KBM-7 (cell line): ENCODE measurements at regions not wholly inside any gene's neighbourhood (a gene's known extent, or its start where the extent isn't known, plus 50 kb on each side); places are given as distances from the start of the nearest gene placed in this dataset.

Experiments
- DNase-seq: peaks from one replicate; pipeline ENCODE4 v3.0.0-alpha.2; 2015
- in situ Hi-C: fragments of 300-500 bp; cut with MboI; formaldehyde crosslinking; loops from 2 replicates; pipeline ENCODE4 v1.14.3; 2020; ENCODE audit warnings: low sequenced_read_pairs, low pct_unique_long_range_greater_than_20kb, mixed read lengths

DNA sequence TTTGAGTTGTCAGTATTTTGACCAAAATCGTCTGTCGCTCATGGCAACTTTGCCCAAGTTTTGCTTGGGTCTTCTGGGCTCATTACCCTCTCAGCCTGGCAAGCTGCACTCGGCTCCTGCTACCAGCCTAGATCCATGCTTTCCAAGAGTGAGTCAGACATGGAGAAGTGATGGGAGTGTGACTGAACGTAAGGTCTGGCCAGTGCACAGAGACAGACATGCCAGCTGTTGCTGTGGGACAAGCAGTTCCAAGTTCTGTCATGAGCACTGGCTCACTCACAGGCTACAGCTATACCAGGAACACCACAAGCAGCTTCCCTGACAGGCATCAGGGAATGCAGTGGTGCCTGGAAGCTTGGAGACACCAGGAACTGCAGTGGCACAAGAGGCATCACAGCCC lies 338.9 kb downstream of the KDM5D start:
- no peak for DNase-seq
- in situ Hi-C loops, result no loop called here

GRCh38 chrY:19392876-19393275 lies 351.6 kb downstream of the KDM5D start:
- in situ Hi-C loops, result no loop called here
- no peak for DNase-seq

- in situ Hi-C loops, result no loop called here
- DNase-seq, result no peak
Observed at GRCh38 chrY:19391922-19392321, 352.6 kb downstream of the KDM5D start.

DNA sequence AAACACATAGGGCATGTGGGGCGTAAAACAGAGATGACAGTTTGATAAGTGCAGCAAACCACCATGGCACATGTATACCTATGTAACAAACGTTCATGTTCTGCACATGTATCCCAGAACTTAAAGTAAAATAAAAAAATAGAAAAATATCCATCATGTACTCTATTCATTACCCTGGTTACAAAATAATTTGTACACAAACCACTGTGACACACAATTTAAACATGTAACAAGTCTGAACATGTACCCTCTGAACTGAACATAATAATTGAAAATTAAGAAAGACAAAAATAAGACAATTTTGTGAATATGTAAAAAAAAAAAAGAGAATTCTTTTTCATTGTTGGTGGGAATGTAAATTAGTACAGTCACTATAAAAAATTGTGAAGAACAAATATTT lies 379.2 kb downstream of the KDM5D start:
- in situ Hi-C loops, result no loop called here
- no peak for DNase-seq

GRCh38 chrY:19357249-19357648 lies 387.3 kb downstream of the KDM5D start:
- DNase-seq, result peak; percentile 4
- in situ Hi-C loops, result no loop called here

- in situ Hi-C loops, result no loop called here
- DNase-seq, result no peak
Observed at GRCh38 chrY:19356735-19357134, 387.8 kb downstream of the KDM5D start.

GRCh38 chrY:19354857-19355173 lies 389.7 kb downstream of the KDM5D start:
- in situ Hi-C loops, result no loop called here

GRCh38 chrY:19354061-19354856 lies 390.3 kb downstream of the KDM5D start:
- no peak for DNase-seq
- in situ Hi-C loops, result no loop called here

More at GRCh38 chrY:19354857-19355173, 389.7 kb downstream of the KDM5D start:
- no peak for DNase-seq

GRCh38 chrY:19351616-19352015 lies 392.9 kb downstream of the KDM5D start:
- in situ Hi-C loops, result no loop called here
- no peak for DNase-seq

DNA sequence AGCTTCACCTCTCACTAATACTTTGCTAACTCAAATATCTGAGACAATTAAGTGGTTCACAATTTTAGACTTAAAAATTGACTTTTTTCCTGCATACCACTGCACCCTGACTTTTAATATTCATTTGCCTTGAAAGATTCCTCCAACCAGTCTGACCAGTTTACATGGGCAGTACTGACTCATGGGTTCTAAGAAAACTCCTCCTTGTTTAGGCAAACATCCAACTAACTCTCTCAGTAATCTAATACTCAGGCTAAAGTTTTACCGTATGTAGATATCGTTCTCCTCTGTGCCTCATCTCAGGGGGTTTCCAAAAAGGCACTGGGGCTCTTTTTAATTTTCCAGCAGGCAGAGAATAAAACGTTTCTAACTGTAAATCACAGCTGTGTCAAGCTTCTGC lies 422.8 kb downstream of the KDM5D start:
- DNase-seq, result no peak
- in situ Hi-C loops, result no loop called here

DNA sequence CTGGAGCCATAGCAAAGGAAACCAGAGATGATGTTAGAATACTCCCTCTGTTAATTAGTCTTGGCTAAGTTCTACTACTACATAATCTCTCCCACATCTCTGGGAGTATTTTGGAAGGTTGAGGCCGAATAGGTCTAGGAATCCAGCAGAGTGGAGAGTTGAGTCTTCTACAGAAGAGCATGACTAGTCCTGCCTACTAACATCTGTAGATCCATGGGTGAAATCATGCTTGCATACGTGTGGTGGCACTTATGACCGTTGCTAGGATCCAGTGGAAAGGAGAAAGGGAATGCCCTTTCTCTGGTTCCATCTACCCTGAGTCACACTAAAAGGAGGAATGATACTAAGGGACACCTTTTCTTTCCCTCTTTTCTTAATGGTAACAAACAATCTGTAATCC lies 425.4 kb downstream of the KDM5D start:
- in situ Hi-C loops, result no loop called here
- no peak for DNase-seq

DNA sequence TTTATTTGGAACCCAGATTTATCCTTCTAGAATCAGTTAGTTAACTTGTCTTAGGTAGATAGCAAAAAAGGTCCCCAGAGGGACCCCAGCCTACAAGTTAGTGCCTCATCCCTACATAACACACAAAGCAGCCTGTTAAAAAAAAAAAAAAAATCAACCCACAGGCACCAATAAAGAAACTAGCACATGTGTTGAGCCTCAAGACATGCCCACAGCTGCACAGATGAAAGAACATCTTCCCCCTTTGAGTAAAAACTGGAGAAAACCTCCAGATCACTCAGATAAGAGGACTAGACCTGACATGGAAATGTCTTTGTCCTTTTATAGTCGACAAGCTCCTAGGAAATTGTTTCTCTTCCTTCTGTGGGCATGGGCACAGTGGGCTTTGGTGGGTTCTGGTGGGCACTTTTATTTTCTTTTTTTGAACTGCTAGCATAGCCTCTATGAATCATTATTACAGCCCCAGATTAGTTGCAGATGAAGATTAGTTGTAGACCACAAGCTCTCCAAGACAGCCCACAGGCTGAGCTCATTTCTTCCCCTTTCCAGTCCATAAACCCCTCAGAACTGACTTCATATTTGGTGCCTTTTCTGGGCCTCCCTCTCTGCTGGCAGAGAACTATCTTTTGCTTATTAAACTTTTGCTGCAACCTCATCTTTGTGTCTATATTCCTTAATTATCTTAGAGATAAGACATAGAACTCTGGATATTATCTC lies 427.1 kb downstream of the KDM5D start:
- in situ Hi-C loops, result no loop called here
- DNase-seq, result no peak

GRCh38 chrY:19307627-19308026 lies 436.9 kb downstream of the KDM5D start:
- in situ Hi-C loops, result no loop called here
- DNase-seq, result no peak

DNA sequence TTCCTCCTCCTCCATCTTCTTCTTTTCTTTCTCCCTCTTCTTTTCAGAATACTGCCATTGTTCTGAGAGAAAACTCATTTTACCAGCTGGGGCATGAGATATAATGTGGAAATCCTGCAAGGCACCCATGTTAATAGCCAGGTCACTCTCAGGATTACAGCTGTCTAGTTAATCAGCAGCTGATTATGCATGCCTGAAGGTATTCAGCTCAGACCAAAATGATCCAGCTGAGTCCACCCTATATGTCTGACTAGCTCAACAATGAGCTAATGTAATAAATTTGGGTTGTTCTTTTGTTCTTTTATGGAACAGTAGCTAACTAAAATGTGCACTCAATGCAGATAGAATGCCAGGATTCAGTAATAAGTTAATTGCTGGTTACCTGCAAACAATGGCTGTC lies 441.4 kb downstream of the KDM5D start:
- in situ Hi-C loops, result no loop called here

DNA sequence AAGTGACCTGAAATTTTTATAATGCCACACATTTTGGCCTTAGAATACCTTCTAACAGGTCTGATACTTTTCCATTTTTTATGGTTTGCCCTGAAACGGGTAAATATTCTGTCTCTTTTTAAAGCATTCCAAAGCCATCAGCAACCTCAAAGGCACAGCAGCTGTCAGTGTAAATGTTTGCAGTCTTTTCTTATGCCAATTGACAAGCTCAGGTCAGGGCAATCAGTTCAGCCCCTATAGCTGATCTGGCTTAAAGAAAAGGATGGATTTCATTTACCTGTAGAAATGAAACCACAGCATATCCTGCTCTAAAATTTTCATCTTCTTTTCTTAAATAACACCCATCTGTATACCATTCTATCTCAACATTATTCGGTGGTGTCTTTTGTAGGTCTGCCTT lies 453.6 kb downstream of the KDM5D start:
- no peak for DNase-seq
- in situ Hi-C loops, result no loop called here

More for the DNA sequence above, 441.4 kb downstream of the KDM5D start:
- no peak for DNase-seq

DNA sequence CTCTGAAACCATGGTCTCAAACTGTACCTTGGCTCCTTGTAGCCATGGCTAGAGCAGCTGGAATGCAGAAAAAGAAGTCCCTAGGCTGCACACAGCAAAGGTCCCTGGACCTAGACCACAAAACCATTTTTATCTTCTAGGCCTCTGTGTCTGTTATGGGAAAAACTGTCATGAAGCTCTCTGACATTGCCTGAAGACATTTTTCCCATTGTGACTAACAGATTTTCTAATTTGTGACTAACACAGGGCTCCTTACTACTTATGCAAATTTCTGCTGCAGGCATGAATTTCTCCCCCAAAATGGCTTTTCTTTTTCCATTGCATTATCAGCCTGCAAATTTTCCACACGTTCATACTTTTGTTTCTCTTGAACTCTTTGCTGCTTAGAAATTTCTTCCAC lies 470.4 kb downstream of the KDM5D start:
- in situ Hi-C loops, result no loop called here
- no peak for DNase-seq

DNA sequence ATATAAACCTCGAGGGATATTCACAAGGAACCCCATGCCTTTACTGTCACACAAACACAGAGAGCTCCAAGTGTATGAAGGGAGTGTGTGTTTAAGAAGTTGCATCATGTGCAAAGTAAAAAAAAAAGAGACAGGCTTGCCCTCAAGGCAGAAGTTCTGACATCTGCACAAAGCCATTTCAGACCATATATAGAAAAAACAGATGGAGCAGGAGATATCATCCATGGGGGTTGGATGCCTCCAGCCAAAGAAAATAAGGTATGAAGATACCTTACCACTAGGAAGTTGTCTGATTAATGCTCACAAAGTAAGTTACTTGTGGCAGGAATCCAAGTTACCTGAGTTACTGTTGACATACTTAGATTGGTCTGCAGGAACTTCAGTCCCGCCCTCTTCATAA lies 476.2 kb downstream of the KDM5D start:
- in situ Hi-C loops, result no loop called here
- DNase-seq, result no peak

DNA sequence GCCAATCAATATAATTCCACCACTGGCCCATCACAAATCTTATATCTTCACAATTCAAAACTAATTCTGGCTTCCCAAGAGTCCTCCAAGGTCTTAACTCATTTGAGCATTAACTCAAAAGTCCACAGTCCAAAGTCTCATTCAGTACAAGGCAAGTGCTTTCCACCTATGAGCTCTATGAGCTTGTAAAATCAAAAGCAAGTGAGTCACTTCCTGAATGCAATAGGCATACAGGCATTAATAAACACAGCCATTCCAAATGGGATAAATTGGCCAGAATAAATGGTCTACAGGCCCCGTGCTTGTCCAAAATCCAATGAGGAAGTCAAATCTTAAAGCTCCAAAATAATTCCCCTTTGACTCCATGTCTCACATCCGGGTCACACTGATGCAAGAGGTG lies 479.1 kb downstream of the KDM5D start:
- in situ Hi-C loops, result no loop called here
- DNase-seq, result no peak

GRCh38 chrY:19262310-19262709 lies 482.2 kb downstream of the KDM5D start:
- in situ Hi-C loops, result no loop called here

GRCh38 chrY:19232276-19232994 lies 458.9 kb upstream of the HSFY2 start:
- in situ Hi-C loops, result no loop called here
- DNase-seq, result no peak

More at GRCh38 chrY:19262310-19262709, 482.2 kb downstream of the KDM5D start:
- DNase-seq, result no peak
